Large intestine (tissue), 3 donors: ENCODE measurements at regions not wholly inside any gene's neighbourhood (a gene's known extent, or its start where the extent isn't known, plus 50 kb on each side); places are given as distances from the start of the nearest gene placed in this dataset.
"Not testable (repeated sequence)": the region's sequence is repeated elsewhere in the genome, so short reads cannot be mapped to it uniquely, and the experiment has no call there.

Experiments
- DNase-seq, 2 donors: peaks; one replicate each; pipeline versions ENCODE4 v3.0.0 to v3.0.0-alpha.2; 2013
- H3K27ac ChIP-seq: one replicate; pipeline ENCODE4 v1.5.1; 2013; ENCODE audit warnings: low read length
- H3K27me3 ChIP-seq: 2 replicates; pipeline ENCODE4 v1.6.1; 2013; ENCODE audit warnings: low read length; ENCODE audit not compliant: control insufficient read depth, insufficient read depth
- H3K36me3 ChIP-seq: 2 replicates; pipeline ENCODE4 v1.6.1; 2013; ENCODE audit warnings: low read length; ENCODE audit not compliant: control insufficient read depth, insufficient read depth
- H3K4me1 ChIP-seq: one replicate; pipeline ENCODE4 v1.6.1; 2013; ENCODE audit warnings: low read length; ENCODE audit not compliant: control insufficient read depth, insufficient read depth
- H3K4me3 ChIP-seq: one replicate; pipeline ENCODE4 v1.5.1; 2013; ENCODE audit warnings: low read length
- H3K9me3 ChIP-seq: one replicate; pipeline ENCODE4 v1.6.1; 2013; ENCODE audit warnings: mild to moderate bottlenecking, low read depth, low read length, moderate library complexity; ENCODE audit not compliant: control insufficient read depth
- WGBS: methylation state at CpG from one replicate; pipeline ENCODE4 v1.1.5; 2013; ENCODE audit warnings: low lambda C conversion rate; ENCODE audit not compliant: insufficient coverage; 5-methylcytosine and 5-hydroxymethylcytosine counted together

GRCh38 chr7:13717031-13717430 is 272.4 kb downstream of the ETV1 start:
- no peak overlapping the region for H3K4me3 ChIP-seq
- no peak overlapping the region for H3K27ac ChIP-seq
- DNase-seq, result no peak
- peaks cover 4% of the 10 kb centered on the region for H3K9me3 ChIP-seq
- no CpG with 5 or more reads among the region's 2 CpGs for WGBS
- H3K27me3 ChIP-seq, result no peaks in the 10 kb centered on the region
- H3K36me3 ChIP-seq, result no peaks in the 10 kb centered on the region
- no peaks in the 10 kb centered on the region for H3K4me1 ChIP-seq

GRCh38 chr7:13724191-13724976 is 265.1 kb downstream of the ETV1 start:
- Histone ChIP-seq H3K36me3 (no peaks in the 10 kb centered on the region), H3K4me3 (no peak overlapping the region), H3K27ac (no peak overlapping the region), H3K27me3 (no peaks in the 10 kb centered on the region), H3K4me1 (no peaks in the 10 kb centered on the region), H3K9me3 (peaks cover 9% of the 10 kb centered on the region)
- DNase-seq, result no peak
- WGBS, result 94% methylated on average over 2 of the region's 8 CpGs

- no peak overlapping the region for H3K27ac ChIP-seq
- no peak overlapping the region for H3K4me3 ChIP-seq
- H3K36me3 ChIP-seq, result no peaks in the 10 kb centered on the region
- DNase-seq, result peak in 1 of 2 donors; percentile 2
- H3K9me3 ChIP-seq, result peaks cover 9% of the 10 kb centered on the region
- no peaks in the 10 kb centered on the region for H3K27me3 ChIP-seq
- 0% methylated on average over 1 of the region's 6 CpGs for WGBS
- no peaks in the 10 kb centered on the region for H3K4me1 ChIP-seq
Observed at GRCh38 chr7:13724977-13725566, 264.4 kb downstream of the ETV1 start.

- Histone ChIP-seq H3K4me3 (no peak overlapping the region), H3K27me3 (no peaks in the 10 kb centered on the region), H3K27ac (no peak overlapping the region), H3K9me3 (peaks cover 9% of the 10 kb centered on the region), H3K4me1 (no peaks in the 10 kb centered on the region), H3K36me3 (no peaks in the 10 kb centered on the region)
- 100% methylated on average over 1 of the region's 2 CpGs for WGBS
- no peak for DNase-seq
Observed at GRCh38 chr7:13725591-13725990, 263.9 kb downstream of the ETV1 start.

GRCh38 chr7:13727279-13727678 is 262.2 kb downstream of the ETV1 start:
- H3K27ac ChIP-seq, result no peak overlapping the region
- H3K4me3 ChIP-seq, result no peak overlapping the region
- H3K9me3 ChIP-seq, result peaks cover 5% of the 10 kb centered on the region
- WGBS, result 88% methylated on average over 2 of the region's 2 CpGs
- no peaks in the 10 kb centered on the region for H3K27me3 ChIP-seq
- no peak for DNase-seq
- no peaks in the 10 kb centered on the region for H3K4me1 ChIP-seq
- no peaks in the 10 kb centered on the region for H3K36me3 ChIP-seq

- Histone ChIP-seq H3K27me3 (no peaks in the 10 kb centered on the region), H3K4me3 (no peak overlapping the region), H3K27ac (no peak overlapping the region), H3K9me3 (peaks cover 5% of the 10 kb centered on the region), H3K4me1 (no peaks in the 10 kb centered on the region), H3K36me3 (no peaks in the 10 kb centered on the region)
- WGBS, result no CpG with 5 or more reads among the region's 2 CpGs
- DNase-seq, result no peak
Observed at GRCh38 chr7:13727751-13728150, 261.7 kb downstream of the ETV1 start.

- H3K27ac ChIP-seq, H3K27me3 ChIP-seq, H3K36me3 ChIP-seq, H3K4me3 ChIP-seq, H3K9me3 ChIP-seq, H3K4me1 ChIP-seq, DNase-seq: not testable (repeated sequence)
- WGBS, result no CpG with 5 or more reads among the region's 4 CpGs
Observed at GRCh38 chr7:13728430-13728829, 261.0 kb downstream of the ETV1 start.

- H3K27ac ChIP-seq, result no peak overlapping the region
- H3K36me3 ChIP-seq, result no peaks in the 10 kb centered on the region
Observed at GRCh38 chr7:13731643-13732042, 257.8 kb downstream of the ETV1 start.

GRCh38 chr7:13737563-13737962 is 251.9 kb downstream of the ETV1 start:
- Histone ChIP-seq H3K27ac (no peak overlapping the region), H3K4me3 (no peak overlapping the region), H3K36me3 (no peaks in the 10 kb centered on the region), H3K27me3 (no peaks in the 10 kb centered on the region), H3K9me3 (no peaks in the 10 kb centered on the region), H3K4me1 (no peaks in the 10 kb centered on the region)
- WGBS, result 78% methylated on average over 1 of the region's 2 CpGs
- DNase-seq, result no peak

More at GRCh38 chr7:13731643-13732042, 257.8 kb downstream of the ETV1 start:
- peaks cover 5% of the 10 kb centered on the region for H3K9me3 ChIP-seq
- H3K4me1 ChIP-seq, result no peaks in the 10 kb centered on the region
- no peak for DNase-seq
- no peaks in the 10 kb centered on the region for H3K27me3 ChIP-seq
- no peak overlapping the region for H3K4me3 ChIP-seq

- DNase-seq, result no peak
Observed at GRCh38 chr7:13742126-13742525, 247.3 kb downstream of the ETV1 start.

GRCh38 chr7:13742811-13743210 is 246.7 kb downstream of the ETV1 start:
- peak in 1 of 2 donors; percentile 4 for DNase-seq
- Histone ChIP-seq H3K4me1 (no peaks in the 10 kb centered on the region), H3K4me3 (no peak overlapping the region), H3K27ac (no peak overlapping the region), H3K36me3 (no peaks in the 10 kb centered on the region), H3K27me3 (no peaks in the 10 kb centered on the region), H3K9me3 (no peaks in the 10 kb centered on the region)
- no CpG with 5 or more reads among the region's 1 CpG for WGBS

More at GRCh38 chr7:13742126-13742525, 247.3 kb downstream of the ETV1 start:
- Histone ChIP-seq H3K27ac (no peak overlapping the region), H3K4me1 (no peaks in the 10 kb centered on the region), H3K27me3 (no peaks in the 10 kb centered on the region), H3K9me3 (no peaks in the 10 kb centered on the region), H3K4me3 (no peak overlapping the region), H3K36me3 (no peaks in the 10 kb centered on the region)
- 100% methylated on average over 1 of the region's 2 CpGs for WGBS
